HCT116 (cell line): ENCODE measurements at regions not wholly inside any gene's neighbourhood (a gene's known extent, or its start where the extent isn't known, plus 50 kb on each side); places are given as distances from the start of the nearest gene placed in this dataset.

Experiments used
- ATAC-seq: fragments of 200-7000 bp; cut with Tn5 transposase; 2 replicates; pipeline ENCODE4 v1.9.1; 2020; ENCODE audit warnings: mild to moderate bottlenecking, moderate library complexity
- BruUV-seq: library from RNA; stranded (reverse); fragments of 400-500 nt; replicated peaks from 2 replicates; lab custom pipeline; 2021; lab: Mats Ljungman, UMichigan
- CTCF ChIA-PET: fragments of 300-600 bp; sonication (Branson Sonifier 250); formaldehyde crosslinking; loops from one replicate; lab custom pipeline; 2021; ENCODE audit warnings: antibody characterized with exemption; lab: Charles Lee
- POLR2A ChIA-PET: fragments of 300-600, 350-600 bp; sonication (Branson Sonifier 250); formaldehyde crosslinking; loops from one replicate; lab custom pipeline; 2021; ENCODE audit warnings: antibody characterized with exemption; lab: Charles Lee
- RAD21 ChIA-PET, 2 experiments: fragments of 300-600 bp; sonication (Branson Sonifier 250); formaldehyde crosslinking; loops; one replicate each; lab custom pipeline; 2023; ENCODE audit warnings: low total read pairs in 2 of 2; ENCODE audit not compliant: uncharacterized antibody in 2 of 2, unreplicated experiment in 2 of 2, low non-redundant PET in 1 of 2; lab: Charles Lee
- DNase-seq: peaks from one replicate; pipeline ENCODE4 v3.0.0-alpha.2; 2010; ENCODE audit warnings: low read depth, low spot score
- H2AFZ ChIP-seq: fragments of 200-600 bp; shearing (Covaris generic), sonication (generic); 2 replicates; pipeline ENCODE4 v1.6.1; 2017; ENCODE audit warnings: low read depth, mixed run types, mixed read lengths, antibody characterized with exemption, low read length; ENCODE audit not compliant: poor library complexity, severe bottlenecking
- H3K27ac ChIP-seq: 2 replicates; pipeline ENCODE4 v1.5.1; 2012; ENCODE audit warnings: low read depth, low read length
- H3K27me3 ChIP-seq: fragments of 200-600 bp; sonication (generic); 2 replicates; pipeline ENCODE4 v1.6.1; 2016; ENCODE audit warnings: mixed run types, low read length, mixed read lengths; ENCODE audit not compliant: insufficient read depth
- H3K36me3 ChIP-seq, 2 experiments: fragments of 200-500 bp in 1 of 2; fragments of 200-600 bp in 1 of 2; sonication (Bioruptor generic) in 1 of 2; sonication (generic) in 1 of 2; 2 replicates each; pipeline versions ENCODE4 v1.5.1 to v1.6.1; 2014 to 2016; ENCODE audit warnings: low read length in 2 of 2, inconsistent platforms in 1 of 2, mixed read lengths in 1 of 2, mixed run types in 1 of 2; ENCODE audit not compliant: insufficient read depth in 2 of 2, control insufficient read depth in 1 of 2
- H3K4me1 ChIP-seq, 2 experiments: fragments of 200-600 bp in 1 of 2; sonication (generic) in 1 of 2; 2 replicates each; pipeline versions ENCODE4 v1.5.1 to v1.6.1; 2012 to 2017; ENCODE audit warnings: low read length in 2 of 2, inconsistent platforms in 1 of 2, mild to moderate bottlenecking in 1 of 2, mixed read lengths in 1 of 2, mixed run types in 1 of 2, moderate library complexity in 1 of 2; ENCODE audit not compliant: insufficient read depth in 2 of 2, control insufficient read depth in 1 of 2
- H3K4me2 ChIP-seq: fragments of 200-600 bp; sonication (generic); 2 replicates; pipeline ENCODE4 v1.6.1; 2017; ENCODE audit warnings: mixed run types, low read length, mixed read lengths
- H3K4me3 ChIP-seq, 2 experiments: fragments of 200-600 bp in 1 of 2; sonication (generic) in 1 of 2; replicated peaks in 1 of 2; 2 replicates each; pipeline ENCODE4 v1.5.1; 2011 to 2016; ENCODE audit warnings: low read length in 2 of 2, control low read depth in 1 of 2, low read depth in 1 of 2, mild to moderate bottlenecking in 1 of 2, mixed read lengths in 1 of 2, mixed run types in 1 of 2
- H3K79me2 ChIP-seq: fragments of 200-600 bp; sonication (generic); 2 replicates; pipeline ENCODE4 v1.6.1; 2017; ENCODE audit warnings: mild to moderate bottlenecking, mixed run types, low read length, moderate library complexity, mixed read lengths; ENCODE audit not compliant: insufficient read depth
- H3K9ac ChIP-seq: fragments of 200-600 bp; sonication (generic); 2 replicates; pipeline ENCODE4 v1.6.1; 2016; ENCODE audit warnings: low read length, mixed read lengths
- H3K9me2 ChIP-seq: fragments of 200-600 bp; sonication (generic), shearing (Covaris generic); 2 replicates; pipeline ENCODE4 v1.6.1; 2017; ENCODE audit warnings: mixed run types, mild to moderate bottlenecking, moderate library complexity; ENCODE audit not compliant: insufficient read depth
- H3K9me3 ChIP-seq, 2 experiments: fragments of 200-500 bp in 1 of 2; fragments of 200-600 bp in 1 of 2; sonication (Bioruptor generic) in 1 of 2; sonication (generic) in 1 of 2; 2 replicates each; pipeline ENCODE4 v1.6.1; 2014 to 2017; ENCODE audit warnings: low read length in 2 of 2, mixed read lengths in 2 of 2, inconsistent platforms in 1 of 2, low read depth in 1 of 2, mild to moderate bottlenecking in 1 of 2, mixed run types in 1 of 2, moderate library complexity in 1 of 2; ENCODE audit not compliant: control insufficient read depth in 1 of 2, insufficient read depth in 1 of 2
- H4K20me1 ChIP-seq: fragments of 200-600 bp; sonication (generic), shearing (Covaris generic); 2 replicates; pipeline ENCODE4 v1.6.1; 2017; ENCODE audit warnings: mixed run types, mild to moderate bottlenecking, moderate library complexity; ENCODE audit not compliant: insufficient read depth
- CEBPB ChIP-seq: IDR thresholded peaks from 2 replicates; pipeline ENCODE4 v1.6.1; 2012; ENCODE audit warnings: low read depth
- ELF1 ChIP-seq: IDR thresholded peaks from 2 replicates; pipeline ENCODE4 v1.6.1; 2012; ENCODE audit warnings: low read depth, borderline replicate concordance
- EZH2 ChIP-seq: fragments of 200-600 bp; sonication (generic); IDR thresholded peaks from 2 replicates; pipeline ENCODE4 v1.6.1; 2017; ENCODE audit warnings: antibody characterized with exemption, mixed run types
- EZH2phosphoT487 ChIP-seq: fragments of 200-600 bp; IDR thresholded peaks from 2 replicates; pipeline ENCODE4 v1.6.1; 2018; ENCODE audit warnings: antibody characterized with exemption, borderline replicate concordance
- FOSL1 ChIP-seq: IDR thresholded peaks from 2 replicates; pipeline ENCODE4 v1.6.1; 2012; ENCODE audit warnings: low read depth
- MAX ChIP-seq: IDR thresholded peaks from 2 replicates; pipeline ENCODE4 v1.6.1; 2012
- POLR2A ChIP-seq: IDR thresholded peaks from 2 replicates; pipeline ENCODE4 v1.7.0; 2011; ENCODE audit warnings: borderline replicate concordance; ENCODE audit not compliant: insufficient read depth, insufficient read length; ENCODE audit errors: extremely low read depth
- POLR2AphosphoS5 ChIP-seq: IDR thresholded peaks from 2 replicates; pipeline ENCODE4 v1.6.1; 2011; ENCODE audit warnings: mild to moderate bottlenecking, low read depth, low read length, moderate library complexity
- RAD21 ChIP-seq: IDR thresholded peaks from 2 replicates; pipeline ENCODE4 v1.6.1; 2012; ENCODE audit warnings: low read depth, mild to moderate bottlenecking
- REST ChIP-seq: IDR thresholded peaks from 2 replicates; pipeline ENCODE4 v1.6.1; 2012; ENCODE audit warnings: low read depth
- SP1 ChIP-seq: IDR thresholded peaks from 2 replicates; pipeline ENCODE4 v1.6.1; 2012; ENCODE audit warnings: low read depth
- TCF7L2 ChIP-seq: IDR thresholded peaks from 2 replicates; pipeline ENCODE4 v1.7.0; 2011; ENCODE audit warnings: borderline replicate concordance, inconsistent platforms; ENCODE audit not compliant: insufficient read depth, insufficient read length; ENCODE audit errors: extremely low read depth
- YY1 ChIP-seq: IDR thresholded peaks from 2 replicates; pipeline ENCODE4 v1.6.1; 2011; ENCODE audit warnings: low read length, low read depth, moderate library complexity, mild to moderate bottlenecking; ENCODE audit not compliant: insufficient replicate concordance; ENCODE audit errors: extremely low read depth
- ZBTB33 ChIP-seq: IDR thresholded peaks from 2 replicates; pipeline ENCODE4 v1.6.1; 2011; ENCODE audit warnings: mild to moderate bottlenecking, low read length, moderate library complexity; ENCODE audit not compliant: insufficient replicate concordance; ENCODE audit errors: extremely low read depth
- ZFX ChIP-seq: fragments of 450-650 bp; IDR thresholded peaks from 2 replicates; pipeline ENCODE4 v1.6.1; 2017
- intact Hi-C: fragments of 100-400 bp; cut with micrococcal nuclease; formaldehyde crosslinking; loops from 2 replicates; pipeline ENCODE4 v1.10.0; 2022

GRCh38 chr5:101915554-101915953, 380.5 kb downstream of the SLCO4C1 start:
- H3K36me3 ChIP-seq: no peaks in the 10 kb centered on the region
- H4K20me1 ChIP-seq: no peaks in the 10 kb centered on the region
- H3K9ac ChIP-seq: no peak overlapping the region
- H3K4me2 ChIP-seq: no peak overlapping the region
- ChIA-PET CTCF (no interaction called here), POLR2A (no interaction called here), RAD21 (no interaction called here)
- no peaks in the 10 kb centered on the region for H3K9me2 ChIP-seq
- H3K79me2 ChIP-seq: no peaks in the 10 kb centered on the region
- H3K4me3 ChIP-seq: no peak overlapping the region
- H3K9me3 ChIP-seq: no peaks in the 10 kb centered on the region
- H3K27me3 ChIP-seq: no peaks in the 10 kb centered on the region
- TF ChIP-seq FOSL1 (no peak), EZH2phosphoT487 (no peak), CEBPB (no peak), RAD21 (no peak), REST (no peak), SP1 (no peak), EZH2 (no peak), TCF7L2 (no peak), POLR2AphosphoS5 (no peak), ELF1 (no peak), MAX (no peak), ZBTB33 (no peak), POLR2A (no peak), ZFX (no peak), YY1 (no peak)
- no peak overlapping the region for H3K27ac ChIP-seq
- DNase-seq (no peak), ATAC-seq (no peak)
- BruUV-seq: no TSS peak
- no peaks in the 10 kb centered on the region for H3K4me1 ChIP-seq
- intact Hi-C loops: no loop called here
- H2AFZ ChIP-seq: no peak overlapping the region
